HG03521 (cell line): ENCODE measurements at regions not wholly inside any gene's neighbourhood (a gene's known extent, or its start where the extent isn't known, plus 50 kb on each side); places are given as distances from the start of the nearest gene placed in this dataset.
"Not testable (repeated sequence)": the region's sequence is repeated elsewhere in the genome, so short reads cannot be mapped to it uniquely, and the experiment has no call there.

Experiments
- ATAC-seq: cut with Tn5 transposase; IDR thresholded peaks from one replicate; pipeline ENCODE4 v1.9.1; 2021; ENCODE audit warnings: mild to moderate bottlenecking, moderate library complexity; ENCODE audit not compliant: unreplicated experiment

GRCh38 chr1:170375082-170375723 lies 156.8 kb upstream of the GORAB start:
- no peak for ATAC-seq

- ATAC-seq, result peak; percentile 10
Observed at GRCh38 chr1:170376801-170377385, 155.1 kb upstream of the GORAB start.

- peak; percentile 50 for ATAC-seq
Observed at GRCh38 chr1:170377440-170377839, 154.5 kb upstream of the GORAB start.

DNA sequence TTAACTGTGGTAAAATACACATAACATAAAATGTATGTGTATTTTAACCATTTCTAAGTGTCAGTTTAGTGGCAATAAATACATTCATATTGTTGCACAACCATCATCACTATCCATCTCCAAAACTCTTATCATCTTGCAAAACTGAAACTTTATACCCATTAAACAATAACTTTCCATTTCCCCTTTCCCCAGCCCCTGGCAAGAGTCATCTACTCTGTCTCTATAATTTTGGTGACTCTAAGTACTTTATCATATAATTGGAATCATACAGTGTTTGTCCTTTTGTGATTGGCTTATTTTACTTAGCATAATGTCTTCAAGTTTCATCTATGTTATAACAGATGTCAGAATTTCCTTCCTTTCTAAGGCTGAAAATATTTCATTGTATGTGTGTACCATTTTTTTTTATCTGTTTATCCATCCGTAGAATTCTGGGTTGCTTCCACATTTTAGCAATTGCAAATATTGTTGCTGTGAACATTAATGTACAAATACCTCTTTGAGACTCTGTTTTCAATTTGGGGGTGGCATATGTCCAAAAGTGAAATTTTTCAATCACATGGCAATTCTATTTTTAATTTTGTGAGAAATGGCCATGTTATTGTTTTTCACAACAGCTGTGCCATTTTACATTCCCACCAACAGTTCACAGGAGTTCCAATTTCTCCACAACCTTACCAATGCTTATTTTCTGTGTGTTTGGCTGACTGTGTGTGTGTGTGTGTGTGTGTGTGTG lies 153.9 kb upstream of the GORAB start:
- no peak for ATAC-seq

DNA sequence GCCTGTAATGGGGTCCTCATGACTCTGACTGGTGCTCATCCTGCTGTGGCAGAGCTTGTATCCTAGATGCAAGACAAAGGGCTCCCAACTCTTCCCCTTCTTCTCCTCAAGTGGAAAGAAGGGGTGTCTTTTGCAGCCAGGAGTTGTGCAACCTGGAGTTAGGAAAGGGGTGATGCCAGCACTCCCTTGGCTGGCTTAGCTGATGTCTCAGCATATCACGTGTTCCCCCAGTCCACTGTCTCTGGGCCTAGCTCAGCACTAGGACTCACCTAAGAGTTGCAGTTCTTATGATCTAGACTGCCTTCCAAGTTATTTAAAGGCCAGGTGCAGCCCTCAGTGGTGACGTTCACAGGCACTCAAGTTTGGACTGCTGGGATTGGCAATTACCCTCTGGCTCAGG lies 146.2 kb upstream of the GORAB start:
- no peak for ATAC-seq

GRCh38 chr1:170388489-170388888 lies 143.5 kb upstream of the GORAB start:
- no peak for ATAC-seq

DNA sequence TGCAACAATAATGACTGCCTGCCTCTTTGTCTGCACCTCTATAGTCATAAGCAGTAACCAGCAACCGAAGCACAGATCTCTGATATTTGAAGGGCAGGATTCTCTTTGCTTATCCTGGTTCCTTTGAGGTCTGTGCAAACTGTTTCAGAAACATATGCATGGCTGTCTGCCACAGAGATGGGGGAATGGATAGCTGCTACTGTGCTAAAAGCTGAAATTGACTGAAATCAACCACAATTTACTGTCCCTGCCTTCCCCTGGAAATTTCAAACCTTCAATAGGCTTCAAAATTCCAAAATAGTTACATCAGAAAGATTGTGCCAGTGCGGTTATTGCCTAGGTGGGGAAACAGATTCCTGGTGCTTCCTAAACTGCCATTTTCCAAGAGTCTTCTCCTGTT lies 136.8 kb upstream of the GORAB start:
- ATAC-seq, result no peak

DNA sequence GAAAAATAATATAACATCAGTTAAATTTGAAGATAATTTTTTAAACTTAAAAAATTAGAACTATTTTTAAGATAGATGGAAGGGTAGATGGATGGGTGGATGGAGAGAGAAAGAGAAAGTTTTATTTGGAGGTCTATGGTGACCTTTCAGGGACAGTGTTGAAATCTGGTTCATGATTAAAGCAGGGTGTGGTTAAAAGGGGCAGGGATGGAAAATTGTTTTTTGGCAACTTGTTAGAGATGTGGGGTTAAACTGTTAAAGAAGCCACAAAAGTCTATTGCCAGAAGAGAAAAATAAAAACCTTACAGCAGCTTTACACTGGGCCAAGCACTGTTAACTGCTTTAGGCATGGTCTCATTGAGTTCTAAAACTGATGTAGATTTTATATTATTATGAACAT lies 134.9 kb upstream of the GORAB start:
- no peak for ATAC-seq

GRCh38 chr1:170402476-170403311 lies 129.3 kb upstream of the GORAB start:
- no peak for ATAC-seq

- no peak for ATAC-seq
Observed at GRCh38 chr1:170407138-170407537, 124.8 kb upstream of the GORAB start.

- no peak for ATAC-seq
Observed at GRCh38 chr1:170407581-170407980, 124.4 kb upstream of the GORAB start.

DNA sequence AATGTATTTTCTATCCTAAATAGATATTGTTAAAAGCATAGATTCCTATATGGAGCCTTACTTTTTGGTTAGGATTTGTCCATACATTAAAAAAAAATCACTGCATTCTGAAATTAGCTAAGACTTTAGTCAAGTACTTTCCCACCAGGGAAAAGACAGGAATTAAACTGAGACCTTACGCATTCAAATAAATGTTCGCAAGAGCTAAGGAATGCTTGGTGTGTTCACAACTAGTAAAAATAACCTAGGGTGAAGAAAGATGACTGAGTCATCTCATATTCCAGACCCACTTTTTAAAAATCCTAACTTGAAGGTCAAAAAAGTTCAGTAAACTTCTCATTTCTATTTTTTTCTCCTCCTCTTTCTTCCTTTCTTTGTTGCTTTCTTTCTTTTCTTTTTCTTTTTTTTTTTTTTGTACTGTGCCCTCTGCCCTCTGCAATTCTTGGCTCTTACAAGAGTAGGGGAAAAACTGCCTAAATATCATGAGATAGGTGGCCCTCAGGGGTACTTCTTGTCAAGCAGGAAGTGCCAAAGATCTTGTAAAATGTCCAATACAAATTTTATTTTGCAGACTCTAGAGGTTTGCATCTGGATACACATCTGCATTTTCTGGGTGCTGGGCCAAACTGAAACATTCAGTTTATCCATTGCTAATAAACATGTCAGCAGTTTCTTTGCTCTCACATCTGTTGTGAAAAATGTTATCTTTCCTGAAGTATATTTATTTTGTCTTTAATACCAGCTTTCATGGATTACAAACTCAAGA lies 121.4 kb upstream of the GORAB start:
- ATAC-seq, result no peak

DNA sequence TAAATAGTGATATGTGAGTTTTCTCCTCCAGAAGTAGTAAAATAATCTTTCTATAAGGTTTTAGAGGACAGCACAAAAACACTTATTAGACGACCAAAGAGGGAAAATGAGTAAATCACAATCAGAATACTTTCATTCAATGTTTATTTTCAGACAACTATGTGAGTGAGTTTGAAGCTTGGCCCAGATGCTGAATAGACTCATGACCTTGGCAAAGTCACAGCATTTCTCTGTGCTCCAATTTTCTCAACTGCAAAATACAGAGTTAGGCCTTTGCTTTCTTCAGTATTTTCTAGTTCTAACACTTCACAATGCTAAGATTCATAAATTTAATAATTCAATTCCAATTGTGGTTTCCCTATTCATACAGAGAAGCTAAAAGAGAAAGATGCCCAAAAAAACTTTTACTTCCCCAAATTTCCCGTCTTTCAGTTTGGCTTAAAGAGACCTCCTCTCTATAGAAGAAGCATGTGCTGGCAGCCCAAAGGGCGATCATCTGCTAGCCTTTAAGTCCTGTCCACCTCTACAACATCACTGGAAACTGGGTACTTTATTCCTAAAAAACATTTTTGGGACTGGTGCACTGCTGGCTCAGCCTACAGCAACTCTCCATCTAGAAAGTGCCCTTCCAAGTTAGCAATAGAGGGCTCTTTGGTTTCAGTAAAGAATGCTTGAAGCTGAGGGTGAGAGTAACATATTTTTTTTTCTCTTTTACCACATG lies 116.8 kb upstream of the GORAB start:
- ATAC-seq, result no peak

DNA sequence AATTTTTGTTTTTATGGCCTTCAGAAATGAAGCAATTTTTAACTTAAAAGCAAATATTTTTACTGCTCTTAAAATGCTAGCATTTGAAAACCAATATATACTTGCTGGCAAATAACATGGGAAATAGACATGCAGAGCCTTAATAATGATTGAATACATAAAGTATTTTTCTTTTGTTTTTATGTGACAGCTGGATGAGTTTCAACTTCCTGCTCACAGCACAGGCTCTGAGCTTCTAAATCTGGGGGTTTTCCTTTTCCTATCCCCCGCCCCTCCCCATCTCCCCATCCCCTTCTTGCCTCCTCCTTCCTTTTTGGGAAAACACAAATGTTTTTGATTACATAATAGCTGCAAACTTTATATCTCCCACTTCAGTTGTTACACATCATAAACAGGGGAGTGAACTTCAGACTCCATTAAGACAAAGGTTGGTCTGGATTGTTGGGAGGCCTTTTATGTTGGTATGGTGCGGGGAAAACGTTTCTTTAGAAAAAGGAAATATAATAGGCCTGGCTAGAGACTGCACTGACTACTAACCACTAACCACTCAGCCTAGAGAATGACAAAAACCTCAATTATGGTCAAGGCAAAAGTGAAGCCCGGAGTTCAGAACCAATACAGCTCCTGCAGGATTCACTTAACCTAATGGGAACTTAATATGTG lies 116.1 kb upstream of the GORAB start:
- no peak for ATAC-seq

DNA sequence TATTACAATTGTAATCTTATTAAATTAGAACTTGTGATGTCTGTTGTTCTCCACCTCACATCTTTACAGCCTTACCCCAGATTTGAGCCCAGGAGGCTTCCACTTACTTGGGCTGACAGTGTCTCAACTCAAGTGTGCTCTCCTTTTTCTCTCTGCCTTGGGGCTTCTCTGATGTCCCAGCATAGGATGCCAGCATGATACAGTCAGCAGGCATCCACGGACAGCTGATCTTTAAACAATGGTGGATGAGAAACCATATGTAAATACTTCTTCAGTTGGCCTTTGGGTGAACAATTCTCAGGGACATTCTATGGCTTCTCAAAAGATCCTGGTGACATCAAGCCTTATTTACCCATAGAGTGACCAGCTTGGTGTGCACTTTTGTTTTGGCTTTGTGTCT lies 107.6 kb upstream of the GORAB start:
- ATAC-seq, result no peak

DNA sequence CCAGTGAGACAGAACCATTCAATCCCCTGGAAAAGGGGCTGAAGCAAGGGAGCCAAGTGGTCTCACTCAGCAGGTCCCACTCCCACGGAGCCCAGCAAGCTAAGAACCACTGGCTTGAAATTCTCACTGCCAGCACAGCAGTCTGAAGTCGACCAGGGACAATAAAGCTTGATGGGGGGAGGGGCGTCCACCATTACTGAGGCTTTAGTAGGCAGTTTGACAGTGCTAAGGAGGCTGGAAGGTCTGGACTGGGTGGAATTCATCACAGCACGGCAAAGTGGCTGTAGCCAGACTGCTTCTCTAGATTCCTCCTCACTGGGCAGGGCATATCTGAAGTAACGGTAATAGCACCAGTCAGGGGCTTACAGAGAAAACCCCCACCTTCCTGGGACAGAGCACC lies 105.4 kb upstream of the GORAB start:
- no peak for ATAC-seq

- not testable (repeated sequence) for ATAC-seq
Observed at GRCh38 chr1:170427002-170427401, 105.0 kb upstream of the GORAB start.

DNA sequence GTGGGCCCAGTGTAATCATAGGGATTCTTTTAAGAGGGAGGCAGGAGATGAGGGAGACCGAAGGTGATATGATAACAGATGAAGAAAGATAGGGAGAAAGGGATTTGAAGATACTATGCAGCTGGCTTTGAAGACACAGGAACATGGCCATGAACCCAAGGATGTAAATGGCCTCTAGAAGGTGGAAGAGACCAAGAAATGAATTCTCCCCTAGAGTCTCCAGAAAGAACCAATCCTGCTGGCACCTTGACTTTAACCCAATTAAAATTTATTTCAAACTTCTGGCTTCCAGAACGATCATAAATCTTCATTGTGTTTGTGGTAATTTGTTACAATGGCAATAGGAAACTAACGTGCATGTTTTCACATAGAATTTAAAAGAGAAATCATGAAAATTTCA lies 95.0 kb upstream of the GORAB start:
- ATAC-seq, result no peak

GRCh38 chr1:170445096-170445495 lies 86.9 kb upstream of the GORAB start:
- ATAC-seq, result no peak
